H1 (cell line): ENCODE measurements at regions not wholly inside any gene's neighbourhood (a gene's known extent, or its start where the extent isn't known, plus 50 kb on each side); places are given as distances from the start of the nearest gene placed in this dataset.

Experiments
- CTCF ChIA-PET: fragments of 300-600 bp; sonication (Branson Sonifier 250); formaldehyde crosslinking; loops from one replicate; lab custom pipeline; 2021; ENCODE audit not compliant: partially characterized antibody; lab: Charles Lee
- POLR2A ChIA-PET: fragments of 300-600 bp; sonication (Branson Sonifier 250); formaldehyde crosslinking; loops from one replicate; lab custom pipeline; 2021; ENCODE audit warnings: inconsistent platforms; ENCODE audit not compliant: partially characterized antibody; lab: Charles Lee
- DNase-seq, 2 experiments: peaks; one replicate each; pipeline versions ENCODE4 v3.0.0 to v3.0.0-alpha.2; 2010 to 2022; ENCODE audit warnings: low spot score in 2 of 2, low read depth in 1 of 2, mixed read lengths in 1 of 2
- FAIRE-seq: peaks from 2 replicates; lab custom pipeline; 2011; peaks lifted over from hg19 to GRCh38; lab: Jason Lieb, UNC
- H2AFZ ChIP-seq: 2 replicates; pipeline ENCODE4 v1.8.1; 2012; ENCODE audit warnings: low read length, inconsistent platforms
- H2AK5ac ChIP-seq: 2 replicates; pipeline ENCODE4 v1.6.1; 2013; ENCODE audit warnings: low read depth, low read length
- H2BK120ac ChIP-seq: replicated peaks from 2 replicates; pipeline ENCODE3; 2013; ENCODE audit warnings: low read depth, low read length, inconsistent platforms
- H2BK12ac ChIP-seq: 2 replicates; pipeline ENCODE4 v1.6.1; 2013; ENCODE audit warnings: low read depth, low read length
- H2BK15ac ChIP-seq: 2 replicates; pipeline ENCODE4 v1.6.1; 2013; ENCODE audit warnings: low read length
- H2BK20ac ChIP-seq: 2 replicates; pipeline ENCODE4 v1.6.1; 2013; ENCODE audit warnings: low read length
- H2BK5ac ChIP-seq: 2 replicates; pipeline ENCODE4 v1.6.1; 2013; ENCODE audit warnings: low read depth, low read length
- H3K14ac ChIP-seq: 2 replicates; pipeline ENCODE4 v1.6.1; 2013; ENCODE audit warnings: inconsistent platforms; ENCODE audit not compliant: insufficient read length
- H3K18ac ChIP-seq: 2 replicates; pipeline ENCODE4 v1.6.1; 2013; ENCODE audit warnings: low read length; ENCODE audit errors: extremely low read depth
- H3K23ac ChIP-seq: 2 replicates; pipeline ENCODE4 v1.6.1; 2013; ENCODE audit warnings: inconsistent platforms; ENCODE audit not compliant: insufficient read length
- H3K23me2 ChIP-seq: 2 replicates; pipeline ENCODE4 v1.6.1; 2013; ENCODE audit warnings: low read depth, low read length
- H3K27ac ChIP-seq: 2 replicates; pipeline ENCODE4 v1.6.1; 2011; ENCODE audit warnings: low read depth, low read length, inconsistent platforms
- H3K27me3 ChIP-seq, 4 experiments: replicated peaks in 1 of 4; 1 replicate in 1 of 4; 2 replicates in 3 of 4; pipeline versions ENCODE4 v1.6.1 to v1.8.1; 2011 to 2013; ENCODE audit warnings: low read length in 3 of 4, mild to moderate bottlenecking in 3 of 4, inconsistent platforms in 2 of 4, mixed read lengths in 2 of 4, moderate library complexity in 1 of 4; ENCODE audit not compliant: control insufficient read depth in 3 of 4, insufficient read depth in 3 of 4; ENCODE audit errors: extremely low read depth in 1 of 4
- H3K36me3 ChIP-seq, 4 experiments: 2 replicates each; pipeline versions ENCODE4 v1.6.1 to v1.8.1; 2011 to 2013; ENCODE audit warnings: mild to moderate bottlenecking in 4 of 4, low read length in 3 of 4, moderate library complexity in 2 of 4, control low read depth in 1 of 4, inconsistent platforms in 1 of 4; ENCODE audit not compliant: insufficient read depth in 4 of 4, control insufficient read depth in 2 of 4
- H3K4ac ChIP-seq: replicated peaks from 2 replicates; pipeline ENCODE3; 2013; ENCODE audit warnings: low read length, low read depth, mixed read lengths, inconsistent platforms; ENCODE audit not compliant: insufficient read length
- H3K4me1 ChIP-seq, 4 experiments: replicated peaks in 1 of 4; 1 replicate in 1 of 4; 2 replicates in 3 of 4; pipeline versions ENCODE4 v1.6.1 to v1.8.1; 2011 to 2013; ENCODE audit warnings: low read length in 3 of 4, inconsistent platforms in 2 of 4, mixed read lengths in 1 of 4; ENCODE audit not compliant: insufficient read depth in 4 of 4, control insufficient read depth in 3 of 4
- H3K4me2 ChIP-seq, 2 experiments: 2 replicates each; pipeline versions ENCODE4 v1.6.1 to v1.8.1; 2011 to 2013; ENCODE audit warnings: low read depth in 2 of 2, low read length in 2 of 2, control low read depth in 1 of 2, inconsistent platforms in 1 of 2, mild to moderate bottlenecking in 1 of 2; ENCODE audit not compliant: insufficient read depth in 1 of 2
- H3K4me3 ChIP-seq, 4 experiments: fragments of 200-600, 300-600 bp in 1 of 4; sonication (generic), shearing (Covaris generic), sonication (Bioruptor Twin) in 1 of 4; 2 replicates each; pipeline versions ENCODE4 v1.5.1 to v1.8.1; 2011 to 2016; ENCODE audit warnings: low read length in 4 of 4, low read depth in 3 of 4, control low read depth in 2 of 4, inconsistent platforms in 2 of 4, mild to moderate bottlenecking in 2 of 4, mixed read lengths in 1 of 4, moderate library complexity in 1 of 4; ENCODE audit not compliant: insufficient read depth in 2 of 4; ENCODE audit errors: extremely low read depth in 1 of 4
- H3K56ac ChIP-seq: replicated peaks from 2 replicates; pipeline ENCODE3; 2013; ENCODE audit warnings: low read depth, mild to moderate bottlenecking, mixed read lengths, low read length, inconsistent platforms; ENCODE audit not compliant: insufficient read length
- H3K79me1 ChIP-seq: 2 replicates; pipeline ENCODE4 v1.6.1; 2013; ENCODE audit warnings: low read depth, low read length, control low read depth
- H3K79me2 ChIP-seq, 2 experiments: 2 replicates each; pipeline versions ENCODE4 v1.6.1 to v1.8.1; 2012 to 2013; ENCODE audit warnings: low read length in 2 of 2, mild to moderate bottlenecking in 2 of 2, inconsistent platforms in 1 of 2; ENCODE audit not compliant: insufficient read depth in 2 of 2, control insufficient read depth in 1 of 2
- H3K9ac ChIP-seq, 4 experiments: replicated peaks in 1 of 4; 1 replicate in 1 of 4; 2 replicates in 3 of 4; pipeline versions ENCODE4 v1.6.1 to v1.8.1; 2011 to 2013; ENCODE audit warnings: low read depth in 3 of 4, low read length in 3 of 4, control low read depth in 2 of 4, mild to moderate bottlenecking in 2 of 4, moderate library complexity in 2 of 4, inconsistent platforms in 1 of 4; ENCODE audit errors: extremely low read depth in 1 of 4
- H3K9me3 ChIP-seq, 2 experiments: 2 replicates each; pipeline versions ENCODE4 v1.6.1 to v1.8.1; 2012 to 2013; ENCODE audit warnings: mild to moderate bottlenecking in 2 of 2, moderate library complexity in 2 of 2, control low read depth in 1 of 2, inconsistent platforms in 1 of 2, low read depth in 1 of 2, low read length in 1 of 2, mixed read lengths in 1 of 2; ENCODE audit not compliant: insufficient read depth in 2 of 2
- H4K20me1 ChIP-seq, 2 experiments: replicated peaks in 1 of 2; 2 replicates each; pipeline versions ENCODE3 to v1.8.1; 2011 to 2013; ENCODE audit warnings: inconsistent platforms in 2 of 2, low read length in 2 of 2, mild to moderate bottlenecking in 1 of 2; ENCODE audit not compliant: insufficient read depth in 2 of 2, control insufficient read depth in 1 of 2
- H4K5ac ChIP-seq: 2 replicates; pipeline ENCODE4 v1.6.1; 2013; ENCODE audit warnings: low read length, low read depth, mixed read lengths, inconsistent platforms; ENCODE audit not compliant: insufficient read length
- H4K8ac ChIP-seq: 2 replicates; pipeline ENCODE4 v1.8.0; 2013; ENCODE audit warnings: mild to moderate bottlenecking, moderate library complexity, low read length, inconsistent platforms; ENCODE audit not compliant: insufficient read depth; ENCODE audit errors: extremely low read depth
- H4K91ac ChIP-seq: replicated peaks from 2 replicates; pipeline ENCODE3; 2013; ENCODE audit warnings: low read length, mixed read lengths, inconsistent platforms; ENCODE audit not compliant: insufficient read length
- CEBPB ChIP-seq: IDR thresholded peaks from 2 replicates; pipeline ENCODE4 v1.6.1; 2012; ENCODE audit warnings: low read depth, low read length
- HDAC2 ChIP-seq, 2 experiments: fragments of 300-600 bp in 1 of 2; sonication (generic) in 1 of 2; IDR thresholded peaks; 2 replicates each; pipeline ENCODE4 v1.6.1; 2011 to 2012; ENCODE audit warnings: low read depth in 2 of 2, low read length in 2 of 2, mild to moderate bottlenecking in 2 of 2, moderate library complexity in 2 of 2, borderline replicate concordance in 1 of 2, inconsistent platforms in 1 of 2
- KDM1A ChIP-seq: fragments of 200-600, 300-600 bp; sonication (generic); IDR thresholded peaks from 2 replicates; pipeline ENCODE4 v1.7.1; 2016; ENCODE audit warnings: mild to moderate bottlenecking, low read length, borderline replicate concordance
- RNF2 ChIP-seq: fragments of 200-900, 300-1000 bp; sonication (generic); IDR thresholded peaks from 2 replicates; pipeline ENCODE4 v1.7.1; 2016; ENCODE audit warnings: borderline replicate concordance, low read depth, mild to moderate bottlenecking, antibody characterized with exemption, low read length; ENCODE audit not compliant: poor library complexity, severe bottlenecking; ENCODE audit errors: missing control alignments
- WGBS, 2 experiments: shearing (Covaris generic) in 1 of 2; methylation state at CpG; one replicate each; pipeline versions ENCODE4 v1.1.6 to v1.1.7; 2013 to 2015; ENCODE audit warnings: low lambda C conversion rate in 2 of 2, mixed read lengths in 2 of 2, inconsistent platforms in 1 of 2, low coverage in 1 of 2, missing lambda C conversion rate in 1 of 2; ENCODE audit not compliant: insufficient replicate concordance in 2 of 2, insufficient coverage in 1 of 2, insufficient read length in 1 of 2; ENCODE audit errors: extremely low coverage in 1 of 2, missing lambda C conversion rate in 1 of 2; 5-methylcytosine and 5-hydroxymethylcytosine counted together
- TF ChIP-seq, protein P1 (sequence below): IDR thresholded peaks from 2 replicates; pipeline ENCODE4 v1.6.1; 2012; ENCODE audit warnings: inconsistent platforms

GRCh38 chr14:35934499-35934898, 108.4 kb downstream of the BRMS1L start:
- no peaks in the 10 kb centered on the region for H3K79me1 ChIP-seq
- H4K20me1 ChIP-seq = no peaks in the 10 kb centered on the region
- no peaks in the 10 kb centered on the region for H3K36me3 ChIP-seq
- TF ChIP-seq RNF2 (no peak), HDAC2 (IDR thresholded peaks at IDR 0.05; ENCODE audit: borderline replicate concordance in 1 of 2, low read depth in 2 of 2, low read length in 2 of 2) (no peak), CEBPB (no peak), KDM1A (no peak)
- TF ChIP-seq, protein P1, sequence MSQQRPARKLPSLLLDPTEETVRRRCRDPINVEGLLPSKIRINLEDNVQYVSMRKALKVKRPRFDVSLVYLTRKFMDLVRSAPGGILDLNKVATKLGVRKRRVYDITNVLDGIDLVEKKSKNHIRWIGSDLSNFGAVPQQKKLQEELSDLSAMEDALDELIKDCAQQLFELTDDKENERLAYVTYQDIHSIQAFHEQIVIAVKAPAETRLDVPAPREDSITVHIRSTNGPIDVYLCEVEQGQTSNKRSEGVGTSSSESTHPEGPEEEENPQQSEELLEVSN = no peak
- H4K5ac ChIP-seq = no peak overlapping the region
- H2AK5ac ChIP-seq = no peak overlapping the region
- no peak overlapping the region for H4K8ac ChIP-seq
- H3K4me1 ChIP-seq = no peaks in the 10 kb centered on the region
- no peak overlapping the region for H3K4ac ChIP-seq
- H2BK20ac ChIP-seq = no peak overlapping the region
- H3K9ac ChIP-seq = no peak overlapping the region
- ChIA-PET CTCF (interaction anchor here (1.1 kb wide), 1 partner anchor 10 kb away, joined by 5 read pairs; no protein-coding TSS in a partner anchor), POLR2A (no interaction called here)
- H3K4me3 ChIP-seq = no peak overlapping the region
- 74% methylated on average over 2 of the region's 2 CpGs; no CpG with 5 or more reads in 1 of the 2 experiments for WGBS, 2 experiments
- no peaks in the 10 kb centered on the region; the same call in 1 of the 2 replicates for H3K23me2 ChIP-seq
- H2BK15ac ChIP-seq = no peak overlapping the region
- DNase-seq (no peak), FAIRE-seq (no peak)
- H2BK12ac ChIP-seq = no peak overlapping the region
- no peak overlapping the region for H2AFZ ChIP-seq
- no peak overlapping the region for H3K18ac ChIP-seq
- H3K79me2 ChIP-seq = no peaks in the 10 kb centered on the region
- H3K9me3 ChIP-seq = no peaks in the 10 kb centered on the region
- no peak overlapping the region for H2BK5ac ChIP-seq
- no peak overlapping the region for H3K23ac ChIP-seq
- peaks cover 0 to 5% (median 2%) of the 10 kb centered on the region in 4 experiments; a peak in 3 of 7 replicates for H3K27me3 ChIP-seq
- H3K27ac ChIP-seq = no peak overlapping the region
- H2BK120ac ChIP-seq = no peak overlapping the region
- no peak overlapping the region for H4K91ac ChIP-seq
- H3K4me2 ChIP-seq = no peak overlapping the region
- H3K14ac ChIP-seq = no peak overlapping the region
- H3K56ac ChIP-seq = no peak overlapping the region
